ENCODE measurements at regions not wholly inside any gene's neighbourhood (a gene's known extent, or its start where the extent isn't known, plus 50 kb on each side); places are given as distances from the start of the nearest gene placed in this dataset.

DNA sequence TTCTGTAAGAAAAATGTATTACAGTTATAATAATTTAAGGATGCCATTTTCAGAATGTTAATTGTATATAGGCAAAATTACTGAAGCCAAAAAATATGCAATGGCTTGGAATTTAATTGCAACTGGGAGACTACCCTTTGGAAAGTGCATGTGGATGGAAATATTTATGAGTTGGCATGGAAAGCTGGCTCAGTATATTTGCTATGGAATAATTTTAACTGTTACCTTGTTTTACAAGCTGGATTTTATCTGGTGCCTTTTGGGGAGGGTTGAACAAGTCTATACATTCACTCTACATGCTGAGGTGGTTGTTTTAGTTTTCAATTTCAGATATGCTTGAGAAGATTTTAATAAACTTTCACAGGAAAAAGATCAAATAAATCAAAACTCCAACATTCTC lies 80.9 kb upstream of the ABCB5 start:
- Histone ChIP-seq H3K4me2 (ENCODE audit: low read length) (no peak overlapping the region), H3K27me3 (ENCODE audit: control insufficient read depth, low read length) (no peaks in the 10 kb centered on the region), H3K27ac (ENCODE audit: low read depth, low read length) (no peak overlapping the region), H3K4me3 (ENCODE audit: low read length) (no peak overlapping the region), H3K9me3 (ENCODE audit: control insufficient read depth, insufficient read depth, low read length) (0 out of 2 replicates have a peak, but pooled peaks cover under 1% of the 10 kb centered on the region), H3K36me3 (ENCODE audit: control insufficient read depth, low read length) (no peaks in the 10 kb centered on the region), H3F3A (ENCODE audit: control insufficient read depth, insufficient read depth) (no peaks in the 10 kb centered on the region), H4K20me1 (ENCODE audit: control insufficient read depth, insufficient read depth, low read depth, low read length) (no peaks in the 10 kb centered on the region), H3K9me2 (replicated peaks; ENCODE audit: control insufficient read depth, low read length) (no peaks in the 10 kb centered on the region), H3K79me2 (ENCODE audit: control insufficient read depth, low read length) (no peaks in the 10 kb centered on the region), H3K4me1 (ENCODE audit: control insufficient read depth, low read length) (peaks cover 4% of the 10 kb centered on the region)
- no peak for TF ChIP-seq EZH2phosphoT487 (IDR thresholded peaks at IDR 0.05; ENCODE audit: borderline replicate concordance, low read length)
- TF ChIP-seq, protein P1, sequence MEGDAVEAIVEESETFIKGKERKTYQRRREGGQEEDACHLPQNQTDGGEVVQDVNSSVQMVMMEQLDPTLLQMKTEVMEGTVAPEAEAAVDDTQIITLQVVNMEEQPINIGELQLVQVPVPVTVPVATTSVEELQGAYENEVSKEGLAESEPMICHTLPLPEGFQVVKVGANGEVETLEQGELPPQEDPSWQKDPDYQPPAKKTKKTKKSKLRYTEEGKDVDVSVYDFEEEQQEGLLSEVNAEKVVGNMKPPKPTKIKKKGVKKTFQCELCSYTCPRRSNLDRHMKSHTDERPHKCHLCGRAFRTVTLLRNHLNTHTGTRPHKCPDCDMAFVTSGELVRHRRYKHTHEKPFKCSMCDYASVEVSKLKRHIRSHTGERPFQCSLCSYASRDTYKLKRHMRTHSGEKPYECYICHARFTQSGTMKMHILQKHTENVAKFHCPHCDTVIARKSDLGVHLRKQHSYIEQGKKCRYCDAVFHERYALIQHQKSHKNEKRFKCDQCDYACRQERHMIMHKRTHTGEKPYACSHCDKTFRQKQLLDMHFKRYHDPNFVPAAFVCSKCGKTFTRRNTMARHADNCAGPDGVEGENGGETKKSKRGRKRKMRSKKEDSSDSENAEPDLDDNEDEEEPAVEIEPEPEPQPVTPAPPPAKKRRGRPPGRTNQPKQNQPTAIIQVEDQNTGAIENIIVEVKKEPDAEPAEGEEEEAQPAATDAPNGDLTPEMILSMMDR (IDR thresholded peaks at IDR 0.05; ENCODE audit: low read depth, low read length, poor library complexity, severe bottlenecking): no peak

DNA sequence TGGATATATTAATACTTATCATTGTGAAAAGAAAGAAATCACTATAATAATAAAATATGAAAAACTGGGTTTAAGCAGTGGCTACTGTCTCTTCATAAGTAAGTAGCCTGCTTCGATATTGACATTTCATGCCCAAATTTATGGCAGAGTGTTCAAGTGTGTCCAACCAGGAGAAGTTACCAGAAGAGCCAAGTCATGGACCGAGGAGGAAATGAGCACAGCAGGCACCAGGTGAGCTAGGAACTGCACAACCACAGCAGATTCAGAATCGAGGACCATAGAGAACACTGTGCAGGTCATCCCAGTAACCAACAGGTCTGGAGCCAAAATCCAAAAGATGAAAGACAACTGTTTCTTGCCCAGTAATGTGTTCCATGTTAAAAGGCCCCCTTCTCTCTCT lies 79.9 kb upstream of the ABCB5 start:
- TF ChIP-seq, protein P1 (IDR thresholded peaks at IDR 0.05; ENCODE audit: low read depth, low read length, poor library complexity, severe bottlenecking): no peak
- no peak for TF ChIP-seq EZH2phosphoT487 (IDR thresholded peaks at IDR 0.05; ENCODE audit: borderline replicate concordance, low read length)
- peaks cover 10% of the 10 kb centered on the region for H3K4me1 ChIP-seq (ENCODE audit: control insufficient read depth, low read length)
- H3K36me3 ChIP-seq (ENCODE audit: control insufficient read depth, low read length): no peaks in the 10 kb centered on the region
- H3K4me2 ChIP-seq (ENCODE audit: low read length): no peak overlapping the region
- H3K27me3 ChIP-seq (ENCODE audit: control insufficient read depth, low read length): no peaks in the 10 kb centered on the region
- H3K27ac ChIP-seq (ENCODE audit: low read depth, low read length): no peak overlapping the region
- H3K4me3 ChIP-seq (ENCODE audit: low read length): no peak overlapping the region
- H3K9me2 ChIP-seq (replicated peaks; ENCODE audit: control insufficient read depth, low read length): no peaks in the 10 kb centered on the region
- H3F3A ChIP-seq (ENCODE audit: control insufficient read depth, insufficient read depth): no peaks in the 10 kb centered on the region
- H4K20me1 ChIP-seq (ENCODE audit: control insufficient read depth, insufficient read depth, low read depth, low read length): no peaks in the 10 kb centered on the region
- H3K9me3 ChIP-seq (ENCODE audit: control insufficient read depth, insufficient read depth, low read length): no peaks in the 10 kb centered on the region
- no peaks in the 10 kb centered on the region for H3K79me2 ChIP-seq (ENCODE audit: control insufficient read depth, low read length)

DNA sequence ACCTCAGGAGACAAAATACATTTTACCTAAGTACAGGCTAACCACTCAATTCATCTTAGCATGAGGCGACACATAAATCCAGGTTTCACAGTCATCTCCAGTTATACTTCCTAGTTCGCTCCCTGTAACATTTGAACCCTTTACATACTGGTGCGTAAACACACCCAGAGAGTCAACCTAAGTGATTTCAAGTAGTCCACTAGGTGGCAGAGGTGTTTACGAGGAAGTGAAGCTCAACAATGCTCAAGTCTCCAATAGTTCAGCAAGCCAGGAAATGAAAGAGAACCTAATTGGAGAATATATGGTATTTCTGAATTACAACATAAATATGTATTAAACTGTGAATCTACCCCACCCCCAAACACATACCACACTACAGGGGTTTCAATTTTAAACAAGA lies 76.3 kb upstream of the ABCB5 start:
- Histone ChIP-seq H3K4me3 (ENCODE audit: low read length) (no peak overlapping the region), H3K9me2 (replicated peaks; ENCODE audit: control insufficient read depth, low read length) (no peaks in the 10 kb centered on the region), H3F3A (ENCODE audit: control insufficient read depth, insufficient read depth) (no peaks in the 10 kb centered on the region), H3K27me3 (ENCODE audit: control insufficient read depth, low read length) (no peaks in the 10 kb centered on the region), H3K36me3 (ENCODE audit: control insufficient read depth, low read length) (no peaks in the 10 kb centered on the region), H3K27ac (ENCODE audit: low read depth, low read length) (no peak overlapping the region), H3K9me3 (ENCODE audit: control insufficient read depth, insufficient read depth, low read length) (no peaks in the 10 kb centered on the region), H3K4me1 (ENCODE audit: control insufficient read depth, low read length) (peaks cover 13% of the 10 kb centered on the region), H3K4me2 (ENCODE audit: low read length) (no peak overlapping the region), H4K20me1 (ENCODE audit: control insufficient read depth, insufficient read depth, low read depth, low read length) (no peaks in the 10 kb centered on the region), H3K79me2 (ENCODE audit: control insufficient read depth, low read length) (no peaks in the 10 kb centered on the region)
- TF ChIP-seq EZH2phosphoT487 (IDR thresholded peaks at IDR 0.05; ENCODE audit: borderline replicate concordance, low read length): no peak
- TF ChIP-seq, protein P1 (IDR thresholded peaks at IDR 0.05; ENCODE audit: low read depth, low read length, poor library complexity, severe bottlenecking): peak; percentile 70

Measured in DOHH2 (cell line).